ENCODE measurements at regions not wholly inside any gene's neighbourhood (a gene's known extent, or its start where the extent isn't known, plus 50 kb on each side); places are given as distances from the start of the nearest gene placed in this dataset.
"Not testable (repeated sequence)": the region's sequence is repeated elsewhere in the genome, so short reads cannot be mapped to it uniquely, and the experiment has no call there.

DNA sequence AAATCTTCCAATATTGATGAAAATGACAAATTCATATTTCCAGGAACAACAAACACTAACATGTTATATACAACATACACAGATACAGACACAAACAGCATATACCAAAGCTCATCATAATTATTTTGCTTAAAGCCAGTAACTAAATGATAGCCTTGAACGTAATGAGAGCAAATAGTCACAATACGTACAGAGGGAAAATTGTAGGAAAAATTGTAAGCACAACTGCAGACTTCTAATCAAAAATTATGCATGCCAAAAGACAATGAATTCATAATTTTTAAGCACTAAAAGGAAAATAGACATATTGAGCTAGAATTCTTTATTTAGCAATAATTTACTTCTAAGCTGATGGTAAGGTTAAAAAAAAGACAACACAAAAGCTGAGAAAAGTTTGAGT, 1466.9 kb upstream of the CELF2 start:
- no peak for DNase-seq (ENCODE audit: low read depth, low spot score)
- Histone ChIP-seq H3K36me3 (ENCODE audit: insufficient read depth, insufficient read length, low read length) (no peaks in the 10 kb centered on the region), H3K9me3 (ENCODE audit: insufficient read depth, low read length) (peaks cover 9% of the 10 kb centered on the region; the same call in 1 of the 2 replicates), H3K27me3 (ENCODE audit: insufficient read depth, insufficient read length) (no peaks in the 10 kb centered on the region), H3K9ac (ENCODE audit: insufficient read length, low read depth) (no peak overlapping the region), H3K4me1 (ENCODE audit: insufficient read depth, insufficient read length) (no peaks in the 10 kb centered on the region), H3K4me3 (ENCODE audit: insufficient read length, low read depth) (no peak overlapping the region)
- no peak for TF ChIP-seq YY1 (IDR thresholded peaks at IDR 0.05; ENCODE audit: insufficient read depth, insufficient read length)
- TF ChIP-seq SUZ12 (IDR thresholded peaks at IDR 0.05; ENCODE audit: extremely low read depth, insufficient read depth, insufficient read length), result no peak
- no peak for TF ChIP-seq ZNF274 (IDR thresholded peaks at IDR 0.05; ENCODE audit: low read depth, low read length)

DNA sequence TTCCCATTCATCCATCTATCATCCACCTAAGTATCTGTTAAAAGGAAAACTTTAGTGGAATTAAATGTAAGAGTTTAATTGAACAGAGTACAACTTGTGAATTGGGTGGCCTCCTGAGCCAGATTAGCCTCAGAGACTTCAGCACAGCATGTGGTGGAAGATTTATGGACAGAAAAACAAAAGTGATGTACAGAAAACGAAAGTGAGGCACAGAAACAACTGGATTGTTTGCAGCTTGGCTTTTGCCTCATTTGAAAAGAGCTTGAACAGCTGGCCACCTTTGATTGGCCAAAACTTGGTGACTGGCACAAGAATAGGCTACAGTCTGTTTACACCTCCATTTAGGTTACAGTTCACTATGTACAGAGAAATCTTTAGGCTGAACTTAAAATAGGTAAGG, 1463.4 kb upstream of the CELF2 start:
- no peak for DNase-seq (ENCODE audit: low read depth, low spot score)
- H3K27me3 ChIP-seq (ENCODE audit: insufficient read depth, insufficient read length), result no peaks in the 10 kb centered on the region
- no peaks in the 10 kb centered on the region for H3K4me1 ChIP-seq (ENCODE audit: insufficient read depth, insufficient read length)
- no peak overlapping the region for H3K9ac ChIP-seq (ENCODE audit: insufficient read length, low read depth)
- TF ChIP-seq ZNF274 (IDR thresholded peaks at IDR 0.05; ENCODE audit: low read depth, low read length) (no peak), YY1 (IDR thresholded peaks at IDR 0.05; ENCODE audit: insufficient read depth, insufficient read length) (no peak), SUZ12 (IDR thresholded peaks at IDR 0.05; ENCODE audit: extremely low read depth, insufficient read depth, insufficient read length) (no peak)
- H3K36me3 ChIP-seq (ENCODE audit: insufficient read depth, insufficient read length, low read length), result no peaks in the 10 kb centered on the region
- H3K9me3 ChIP-seq (ENCODE audit: insufficient read depth, low read length), result peaks cover 9% of the 10 kb centered on the region; the same call in 1 of the 2 replicates
- no peak overlapping the region for H3K4me3 ChIP-seq (ENCODE audit: insufficient read length, low read depth)

DNA sequence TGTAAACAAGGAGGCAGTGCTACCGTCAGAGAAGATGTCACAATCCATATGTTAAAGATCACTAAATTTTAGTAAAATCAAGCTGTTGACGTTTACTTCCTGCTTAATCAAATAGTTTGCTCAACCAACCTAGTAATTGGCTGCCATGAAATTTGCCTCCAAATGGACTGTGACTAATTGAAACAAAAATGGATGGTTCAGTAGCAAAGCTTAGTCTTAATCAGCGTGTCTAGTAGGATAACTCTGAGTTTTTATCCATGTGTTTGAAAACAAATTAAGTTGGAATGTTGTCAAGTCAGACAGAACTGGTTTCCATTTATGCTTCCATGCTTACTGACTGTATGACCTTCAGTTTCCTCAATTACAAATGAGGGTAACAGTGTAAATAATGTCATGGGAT, 1456.7 kb upstream of the CELF2 start:
- Histone ChIP-seq H3K4me3 (ENCODE audit: insufficient read length, low read depth) (no peak overlapping the region), H3K36me3 (ENCODE audit: insufficient read depth, insufficient read length, low read length) (no peaks in the 10 kb centered on the region), H3K9me3 (ENCODE audit: insufficient read depth, low read length) (no peaks in the 10 kb centered on the region), H3K4me1 (ENCODE audit: insufficient read depth, insufficient read length) (no peaks in the 10 kb centered on the region), H3K9ac (ENCODE audit: insufficient read length, low read depth) (no peak overlapping the region), H3K27me3 (ENCODE audit: insufficient read depth, insufficient read length) (no peaks in the 10 kb centered on the region)
- TF ChIP-seq YY1 (IDR thresholded peaks at IDR 0.05; ENCODE audit: insufficient read depth, insufficient read length), result no peak
- no peak for TF ChIP-seq SUZ12 (IDR thresholded peaks at IDR 0.05; ENCODE audit: extremely low read depth, insufficient read depth, insufficient read length)
- no peak for TF ChIP-seq ZNF274 (IDR thresholded peaks at IDR 0.05; ENCODE audit: low read depth, low read length)
- DNase-seq (ENCODE audit: low read depth, low spot score), result no peak

DNA sequence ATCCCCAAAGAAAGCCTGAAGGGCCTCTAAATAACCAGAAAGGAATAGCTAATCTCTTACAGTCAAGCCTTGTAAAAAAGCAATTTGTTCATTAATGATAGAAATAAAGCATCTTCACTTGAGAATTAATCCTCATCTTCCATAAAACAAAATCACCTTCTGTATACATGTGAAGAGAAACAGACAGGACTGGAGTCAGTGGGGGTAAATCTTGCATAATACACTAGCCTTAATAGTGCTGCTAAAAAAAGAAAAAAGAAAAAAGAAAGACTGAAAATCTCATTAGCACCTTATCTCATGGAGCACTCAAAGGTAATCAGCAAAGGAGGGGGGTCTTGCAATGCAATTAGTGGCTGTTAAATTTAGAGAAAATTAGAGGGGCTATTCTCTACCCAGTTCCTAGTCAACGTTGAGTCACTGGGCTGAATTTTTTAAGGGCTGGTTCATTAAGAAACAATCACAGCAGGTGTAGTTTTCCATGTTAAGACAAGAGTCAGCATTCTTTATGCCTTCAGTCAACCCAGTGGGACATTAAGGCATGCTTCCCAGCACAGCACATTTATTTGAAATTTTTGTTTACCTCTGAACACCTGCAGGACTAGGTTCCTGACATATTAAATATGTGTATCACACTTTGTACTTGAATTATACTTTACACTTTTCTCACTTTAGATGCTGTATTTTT, 1455.7 kb upstream of the CELF2 start:
- no peak overlapping the region for H3K9ac ChIP-seq (ENCODE audit: insufficient read length, low read depth)
- H3K36me3 ChIP-seq (ENCODE audit: insufficient read depth, insufficient read length, low read length), result no peaks in the 10 kb centered on the region
- DNase-seq (ENCODE audit: low read depth, low spot score), result no peak
- no peaks in the 10 kb centered on the region for H3K9me3 ChIP-seq (ENCODE audit: insufficient read depth, low read length)
- no peaks in the 10 kb centered on the region for H3K4me1 ChIP-seq (ENCODE audit: insufficient read depth, insufficient read length)
- TF ChIP-seq YY1 (IDR thresholded peaks at IDR 0.05; ENCODE audit: insufficient read depth, insufficient read length) (no peak), SUZ12 (IDR thresholded peaks at IDR 0.05; ENCODE audit: extremely low read depth, insufficient read depth, insufficient read length) (no peak), ZNF274 (IDR thresholded peaks at IDR 0.05; ENCODE audit: low read depth, low read length) (no peak)
- H3K27me3 ChIP-seq (ENCODE audit: insufficient read depth, insufficient read length), result no peaks in the 10 kb centered on the region
- H3K4me3 ChIP-seq (ENCODE audit: insufficient read length, low read depth), result no peak overlapping the region

DNA sequence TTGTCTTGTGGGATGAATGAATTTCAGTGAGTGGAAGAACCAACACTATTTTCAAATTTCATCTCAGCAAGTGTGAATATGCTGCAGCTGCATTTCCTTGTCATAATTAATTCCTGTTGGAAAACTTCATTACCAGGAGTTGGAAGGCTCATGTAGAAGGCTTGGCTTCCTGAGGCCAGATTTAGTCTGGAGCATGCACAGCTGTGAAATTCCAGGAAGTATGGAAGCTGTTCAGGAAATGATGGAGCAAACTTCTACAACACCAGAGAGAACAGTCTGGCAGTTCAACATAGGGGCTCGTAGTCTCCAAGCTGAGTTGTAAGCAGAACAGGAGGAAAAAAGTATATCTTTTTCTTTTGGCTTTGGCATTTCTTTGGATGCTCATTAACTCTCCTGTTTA, 1439.9 kb upstream of the CELF2 start:
- Histone ChIP-seq H3K36me3 (ENCODE audit: insufficient read depth, insufficient read length, low read length) (no peaks in the 10 kb centered on the region), H3K4me1 (ENCODE audit: insufficient read depth, insufficient read length) (no peaks in the 10 kb centered on the region), H3K9ac (ENCODE audit: insufficient read length, low read depth) (no peak overlapping the region), H3K9me3 (ENCODE audit: insufficient read depth, low read length) (no peaks in the 10 kb centered on the region), H3K27me3 (ENCODE audit: insufficient read depth, insufficient read length) (no peaks in the 10 kb centered on the region), H3K4me3 (ENCODE audit: insufficient read length, low read depth) (no peak overlapping the region)
- TF ChIP-seq SUZ12 (IDR thresholded peaks at IDR 0.05; ENCODE audit: extremely low read depth, insufficient read depth, insufficient read length) (no peak), ZNF274 (IDR thresholded peaks at IDR 0.05; ENCODE audit: low read depth, low read length) (no peak), YY1 (IDR thresholded peaks at IDR 0.05; ENCODE audit: insufficient read depth, insufficient read length) (no peak)
- no peak for DNase-seq (ENCODE audit: low read depth, low spot score)

DNA sequence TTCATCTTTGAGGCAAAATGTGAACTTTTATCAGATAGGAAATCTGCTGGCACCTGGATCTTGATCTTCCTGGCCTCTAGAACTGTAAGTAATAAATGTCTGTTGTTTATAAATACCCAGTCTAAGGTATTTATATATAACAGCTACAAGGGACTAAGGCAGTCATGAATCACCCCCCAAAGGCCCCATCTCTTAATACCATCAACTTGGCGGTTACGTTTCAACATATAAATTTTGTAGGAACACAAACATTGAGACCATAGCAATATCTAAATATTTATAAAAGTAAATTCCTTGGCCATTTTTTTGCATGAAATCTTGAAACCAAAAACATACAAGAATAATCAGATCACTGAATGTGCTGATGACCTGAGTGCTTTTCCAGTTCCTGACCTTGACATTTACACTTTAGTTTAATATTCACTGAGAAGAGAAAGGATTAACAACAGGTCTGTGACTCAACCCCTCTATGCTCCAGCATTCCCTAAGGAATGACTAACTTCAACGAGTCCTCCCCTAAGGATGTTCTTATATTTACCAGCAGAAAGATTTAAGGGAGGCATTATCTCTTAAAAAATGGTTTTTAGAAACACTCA, 1438.5 kb upstream of the CELF2 start:
- no peaks in the 10 kb centered on the region for H3K9me3 ChIP-seq (ENCODE audit: insufficient read depth, low read length)
- H3K36me3 ChIP-seq (ENCODE audit: insufficient read depth, insufficient read length, low read length), result no peaks in the 10 kb centered on the region
- H3K27me3 ChIP-seq (ENCODE audit: insufficient read depth, insufficient read length), result no peaks in the 10 kb centered on the region
- no peak for TF ChIP-seq YY1 (IDR thresholded peaks at IDR 0.05; ENCODE audit: insufficient read depth, insufficient read length)
- no peak for TF ChIP-seq ZNF274 (IDR thresholded peaks at IDR 0.05; ENCODE audit: low read depth, low read length)
- no peak for TF ChIP-seq SUZ12 (IDR thresholded peaks at IDR 0.05; ENCODE audit: extremely low read depth, insufficient read depth, insufficient read length)
- no peak overlapping the region for H3K9ac ChIP-seq (ENCODE audit: insufficient read length, low read depth)
- no peak overlapping the region for H3K4me3 ChIP-seq (ENCODE audit: insufficient read length, low read depth)
- no peak for DNase-seq (ENCODE audit: low read depth, low spot score)
- H3K4me1 ChIP-seq (ENCODE audit: insufficient read depth, insufficient read length), result no peaks in the 10 kb centered on the region

DNA sequence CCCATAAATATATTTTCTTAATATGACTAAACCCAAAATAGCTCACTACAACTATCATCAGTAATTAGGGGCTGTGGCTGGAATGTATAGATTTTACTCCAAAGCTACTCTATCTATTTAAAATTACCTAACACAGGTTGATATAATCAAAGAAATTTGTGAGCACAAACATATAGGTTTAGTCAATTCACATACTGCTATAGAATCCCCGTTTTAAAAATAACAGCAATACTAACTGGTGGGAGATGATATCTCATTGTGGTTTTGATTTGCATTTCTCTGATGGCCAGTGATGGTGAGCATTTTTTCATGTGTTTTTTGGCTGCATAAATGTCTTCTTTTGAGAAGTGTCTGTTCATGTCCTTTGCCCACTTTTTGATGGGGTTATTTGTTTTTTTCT, 1434.9 kb upstream of the CELF2 start:
- not testable (repeated sequence) for H3K4me3 ChIP-seq (ENCODE audit: insufficient read length, low read depth); H3K27me3 ChIP-seq (ENCODE audit: insufficient read depth, insufficient read length); DNase-seq (ENCODE audit: low read depth, low spot score); H3K9ac ChIP-seq (ENCODE audit: insufficient read length, low read depth); H3K9me3 ChIP-seq (ENCODE audit: insufficient read depth, low read length); H3K36me3 ChIP-seq (ENCODE audit: insufficient read depth, insufficient read length, low read length); H3K4me1 ChIP-seq (ENCODE audit: insufficient read depth, insufficient read length)
